Nephron progenitor cell (in vitro differentiated cells): ENCODE measurements at regions not wholly inside any gene's neighbourhood (a gene's known extent, or its start where the extent isn't known, plus 50 kb on each side); places are given as distances from the start of the nearest gene placed in this dataset.

Experiments used
- DNase-seq: peaks from one replicate; pipeline ENCODE4 v3.0.0; 2021
- H3K27ac Mint-ChIP-seq: 2 replicates; pipeline ENCODE4 v1.8.0; 2021; ENCODE audit warnings: mild to moderate bottlenecking, moderate library complexity, mixed read lengths
- H3K27me3 Mint-ChIP-seq: 2 replicates; pipeline ENCODE4 v1.8.0; 2021; ENCODE audit warnings: mild to moderate bottlenecking, low read depth, mixed read lengths; ENCODE audit not compliant: poor library complexity
- H3K36me3 Mint-ChIP-seq: 2 replicates; pipeline ENCODE4 v1.8.0; 2021; ENCODE audit warnings: low read depth, mixed read lengths
- H3K4me1 Mint-ChIP-seq: 2 replicates; pipeline ENCODE4 v1.8.0; 2021; ENCODE audit warnings: mixed read lengths
- H3K4me3 Mint-ChIP-seq: 2 replicates; pipeline ENCODE4 v1.8.0; 2021; ENCODE audit warnings: mild to moderate bottlenecking, moderate library complexity, mixed read lengths
- H3K9me3 Mint-ChIP-seq: 2 replicates; pipeline ENCODE4 v1.8.0; 2021; ENCODE audit warnings: mild to moderate bottlenecking, moderate library complexity, mixed read lengths
- CTCF ChIP-seq: fragments of 200-600 bp; sonication (generic); IDR thresholded peaks from 2 replicates; pipeline ENCODE4 v1.5.0; 2021; ENCODE audit warnings: antibody characterized with exemption

DNA sequence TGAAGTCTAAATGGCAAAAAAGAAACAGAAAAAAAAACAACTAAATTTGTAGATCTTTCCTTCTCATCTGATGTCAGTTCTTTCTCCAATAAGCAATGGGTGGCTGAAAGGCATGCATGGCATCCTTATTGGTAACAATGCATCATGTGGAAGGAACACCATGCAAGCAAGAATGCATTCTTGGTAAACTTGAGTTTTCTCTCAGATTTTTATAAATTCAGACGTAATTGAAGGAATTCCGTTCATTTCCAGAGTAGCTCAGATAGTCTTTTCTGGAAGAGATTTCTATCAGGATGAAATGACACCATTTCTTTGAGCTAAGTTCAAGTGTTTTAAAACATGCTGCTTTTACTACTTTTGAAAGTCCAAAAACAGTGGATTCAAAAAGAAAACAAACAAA lies 373.0 kb downstream of the COG6 start:
- no peak for TF ChIP-seq CTCF
- Mint-ChIP-seq H3K27me3 (no peaks in the 10 kb centered on the region), H3K4me1 (no peaks in the 10 kb centered on the region), H3K27ac (no peak overlapping the region), H3K9me3 (peaks cover 9% of the 10 kb centered on the region), H3K36me3 (no peaks in the 10 kb centered on the region), H3K4me3 (no peak overlapping the region)
- DNase-seq: no peak

- Mint-ChIP-seq H3K4me1 (no peaks in the 10 kb centered on the region), H3K36me3 (no peaks in the 10 kb centered on the region), H3K27ac (no peak overlapping the region), H3K4me3 (no peak overlapping the region), H3K27me3 (peaks cover 3% of the 10 kb centered on the region), H3K9me3 (peaks cover 9% of the 10 kb centered on the region)
- DNase-seq: no peak
- TF ChIP-seq CTCF: no peak
Measured at GRCh38 chr13:40031031-40031430, 375.6 kb downstream of the COG6 start.

DNA sequence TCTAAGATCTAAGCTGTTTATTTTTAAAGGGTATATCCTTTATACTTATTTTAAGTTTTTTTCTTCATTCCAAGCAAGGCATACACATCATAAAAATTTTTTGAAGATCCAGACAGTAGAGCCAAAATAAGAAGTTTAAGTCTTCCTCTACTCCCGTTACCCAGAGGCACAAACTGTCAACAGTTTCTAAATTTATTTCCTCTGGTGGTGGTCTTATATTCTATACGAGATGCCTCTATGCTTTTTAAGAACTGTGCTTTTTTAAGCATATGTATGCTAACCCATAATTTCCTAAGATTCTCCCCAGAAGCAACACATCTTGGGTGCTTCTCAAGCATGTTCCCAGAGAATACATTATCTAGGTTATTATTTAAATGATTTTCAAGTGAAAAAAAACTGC lies 383.6 kb downstream of the COG6 start:
- Mint-ChIP-seq H3K4me1 (no peaks in the 10 kb centered on the region), H3K27ac (no peak overlapping the region), H3K4me3 (no peak overlapping the region), H3K27me3 (peaks cover 9% of the 10 kb centered on the region), H3K9me3 (peaks cover 4% of the 10 kb centered on the region), H3K36me3 (no peaks in the 10 kb centered on the region)
- DNase-seq: no peak
- TF ChIP-seq CTCF: no peak

DNA sequence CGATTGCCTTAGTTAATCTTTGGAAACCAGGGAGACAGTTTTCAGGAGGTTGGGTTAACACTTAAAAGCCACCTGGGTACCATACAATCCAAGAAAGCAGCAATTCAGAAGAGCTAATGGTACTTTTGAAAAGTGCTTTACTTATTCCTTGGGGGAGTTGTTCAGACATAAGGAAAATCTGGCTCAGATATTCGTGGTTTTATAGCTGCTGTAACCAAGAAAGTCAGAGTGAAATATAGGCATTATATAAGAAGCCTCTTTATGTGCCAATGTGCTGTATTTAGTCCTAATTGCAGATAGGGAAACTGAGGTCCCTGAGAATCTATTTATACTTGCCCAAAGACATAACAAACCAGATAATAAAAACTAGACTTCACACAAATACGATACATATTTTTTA lies 387.5 kb downstream of the COG6 start:
- Mint-ChIP-seq H3K9me3 (peaks cover 4% of the 10 kb centered on the region), H3K27me3 (peaks cover 6% of the 10 kb centered on the region), H3K36me3 (no peaks in the 10 kb centered on the region), H3K4me3 (no peak overlapping the region), H3K4me1 (no peaks in the 10 kb centered on the region), H3K27ac (no peak overlapping the region)
- DNase-seq: no peak
- TF ChIP-seq CTCF: no peak

DNA sequence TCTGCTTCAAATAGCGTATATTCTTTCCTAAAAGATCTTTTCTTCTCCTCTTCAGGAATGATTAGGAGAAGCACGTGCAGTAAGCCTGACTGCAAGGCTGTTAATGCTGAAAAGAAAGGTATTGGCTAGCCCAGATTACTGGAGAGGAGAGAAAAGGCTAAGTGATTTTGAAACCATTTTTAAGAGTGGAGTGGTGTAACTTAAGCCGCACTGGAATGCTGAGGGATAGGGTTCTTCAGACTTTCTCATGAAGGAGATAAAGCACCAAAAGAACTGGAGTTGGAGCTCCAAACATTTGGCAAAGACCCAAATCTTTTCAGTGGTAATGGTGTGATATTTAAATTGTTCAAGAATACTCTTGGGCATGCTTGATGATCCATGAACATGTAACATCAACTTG lies 388.3 kb downstream of the COG6 start:
- no peaks in the 10 kb centered on the region for H3K36me3 Mint-ChIP-seq
- no peaks in the 10 kb centered on the region for H3K4me1 Mint-ChIP-seq
- no peak overlapping the region for H3K4me3 Mint-ChIP-seq
- H3K27me3 Mint-ChIP-seq: peaks cover 9% of the 10 kb centered on the region
- H3K9me3 Mint-ChIP-seq: peaks cover 4% of the 10 kb centered on the region
- TF ChIP-seq CTCF: no peak
- DNase-seq: no peak
- no peak overlapping the region for H3K27ac Mint-ChIP-seq

- no peak for DNase-seq
- Mint-ChIP-seq H3K27ac (no peak overlapping the region), H3K9me3 (no peaks in the 10 kb centered on the region), H3K27me3 (peaks cover 3% of the 10 kb centered on the region), H3K36me3 (no peaks in the 10 kb centered on the region), H3K4me3 (no peak overlapping the region), H3K4me1 (no peaks in the 10 kb centered on the region)
- TF ChIP-seq CTCF: no peak
Measured at GRCh38 chr13:40047322-40047771, 391.9 kb downstream of the COG6 start.
